Mammary epithelial cell (primary cell): ENCODE measurements at regions not wholly inside any gene's neighbourhood (a gene's known extent, or its start where the extent isn't known, plus 50 kb on each side); places are given as distances from the start of the nearest gene placed in this dataset.

ENCODE experiments used
- EZH2 ChIP-seq: IDR thresholded peaks from 2 replicates; pipeline ENCODE4 v1.6.1; 2012; ENCODE audit warnings: low read length, inconsistent platforms, borderline replicate concordance
- TF ChIP-seq, protein P1 (sequence below), 2 donors: IDR thresholded peaks in 1 of 2; conservative IDR thresholded peaks in 1 of 2; 2 replicates each; pipeline ENCODE4 v1.5.1; 2011 to 2012; ENCODE audit warnings: inconsistent platforms in 2 of 2, low read length in 2 of 2, mild to moderate bottlenecking in 2 of 2, control low read depth in 1 of 2, low read depth in 1 of 2; ENCODE audit not compliant: insufficient read depth in 1 of 2; ENCODE audit errors: extremely low read depth in 1 of 2

DNA sequence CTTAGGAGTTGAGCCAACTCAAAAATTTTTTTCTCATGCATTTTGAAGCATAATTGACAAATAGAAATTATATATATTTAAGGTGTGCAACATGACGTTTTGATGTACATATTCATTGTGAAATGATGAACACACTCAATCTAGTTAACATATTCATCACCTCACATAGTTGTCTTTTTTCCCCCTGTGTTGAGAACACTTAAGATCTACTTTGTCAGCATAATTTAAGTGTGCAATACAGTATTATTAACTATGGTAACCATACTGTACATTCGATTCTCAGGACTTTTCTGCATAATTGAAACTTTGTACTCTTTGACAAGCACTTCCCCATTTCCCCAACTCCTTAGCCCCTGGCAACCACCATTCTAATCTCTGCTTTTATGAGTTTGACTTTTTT is 192.2 kb upstream of the ZKSCAN2 start:
- TF ChIP-seq, protein P1, sequence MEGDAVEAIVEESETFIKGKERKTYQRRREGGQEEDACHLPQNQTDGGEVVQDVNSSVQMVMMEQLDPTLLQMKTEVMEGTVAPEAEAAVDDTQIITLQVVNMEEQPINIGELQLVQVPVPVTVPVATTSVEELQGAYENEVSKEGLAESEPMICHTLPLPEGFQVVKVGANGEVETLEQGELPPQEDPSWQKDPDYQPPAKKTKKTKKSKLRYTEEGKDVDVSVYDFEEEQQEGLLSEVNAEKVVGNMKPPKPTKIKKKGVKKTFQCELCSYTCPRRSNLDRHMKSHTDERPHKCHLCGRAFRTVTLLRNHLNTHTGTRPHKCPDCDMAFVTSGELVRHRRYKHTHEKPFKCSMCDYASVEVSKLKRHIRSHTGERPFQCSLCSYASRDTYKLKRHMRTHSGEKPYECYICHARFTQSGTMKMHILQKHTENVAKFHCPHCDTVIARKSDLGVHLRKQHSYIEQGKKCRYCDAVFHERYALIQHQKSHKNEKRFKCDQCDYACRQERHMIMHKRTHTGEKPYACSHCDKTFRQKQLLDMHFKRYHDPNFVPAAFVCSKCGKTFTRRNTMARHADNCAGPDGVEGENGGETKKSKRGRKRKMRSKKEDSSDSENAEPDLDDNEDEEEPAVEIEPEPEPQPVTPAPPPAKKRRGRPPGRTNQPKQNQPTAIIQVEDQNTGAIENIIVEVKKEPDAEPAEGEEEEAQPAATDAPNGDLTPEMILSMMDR (conservative IDR thresholded peaks at IDR 0.05 in 1 of 2, IDR thresholded peaks at IDR 0.05 in 1 of 2; ENCODE audit: extremely low read depth in 1 of 2, insufficient read depth in 1 of 2, low read depth in 1 of 2, low read length in 2 of 2): no peak
- TF ChIP-seq EZH2: no peak
